GM12874 (cell line): ENCODE measurements at regions not wholly inside any gene's neighbourhood (a gene's known extent, or its start where the extent isn't known, plus 50 kb on each side); places are given as distances from the start of the nearest gene placed in this dataset.

ENCODE experiments used
- CTCF ChIP-seq: IDR thresholded peaks from 2 replicates; pipeline ENCODE4 v1.5.1; 2011; ENCODE audit warnings: low read depth, mild to moderate bottlenecking, control low read depth, low read length, moderate library complexity; ENCODE audit not compliant: insufficient read depth

- TF ChIP-seq CTCF = no peak
These were observed 693.7 kb downstream of the UQCRFS1 start for GRCh38 chr19:28519218-28519779.

DNA sequence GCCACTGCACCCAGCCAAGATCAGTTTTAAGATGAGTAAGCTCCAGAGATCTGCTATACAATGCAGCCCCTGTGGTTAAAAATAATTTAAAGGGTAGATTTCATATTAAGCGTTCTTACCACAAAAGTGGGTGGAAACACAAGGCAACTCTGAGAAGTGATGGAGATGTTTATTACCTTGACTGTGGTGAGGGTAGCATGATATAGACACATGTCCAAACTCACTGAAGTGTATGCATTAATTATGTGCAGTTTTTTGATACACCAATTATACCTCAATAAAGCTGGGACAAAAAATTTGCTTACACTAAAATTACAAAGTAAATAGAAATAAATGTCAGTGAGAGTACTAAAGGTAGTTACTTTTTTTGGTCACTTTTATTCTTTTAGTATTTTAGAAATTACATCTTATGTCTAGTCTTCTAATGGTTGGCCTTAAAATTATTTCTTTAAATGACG is 696.5 kb downstream of the UQCRFS1 start:
- no peak for TF ChIP-seq CTCF

- no peak for TF ChIP-seq CTCF
These were observed 698.8 kb downstream of the UQCRFS1 start for GRCh38 chr19:28514166-28514565.

- TF ChIP-seq CTCF = no peak
These were observed 701.3 kb downstream of the UQCRFS1 start for GRCh38 chr19:28511655-28512054.

DNA sequence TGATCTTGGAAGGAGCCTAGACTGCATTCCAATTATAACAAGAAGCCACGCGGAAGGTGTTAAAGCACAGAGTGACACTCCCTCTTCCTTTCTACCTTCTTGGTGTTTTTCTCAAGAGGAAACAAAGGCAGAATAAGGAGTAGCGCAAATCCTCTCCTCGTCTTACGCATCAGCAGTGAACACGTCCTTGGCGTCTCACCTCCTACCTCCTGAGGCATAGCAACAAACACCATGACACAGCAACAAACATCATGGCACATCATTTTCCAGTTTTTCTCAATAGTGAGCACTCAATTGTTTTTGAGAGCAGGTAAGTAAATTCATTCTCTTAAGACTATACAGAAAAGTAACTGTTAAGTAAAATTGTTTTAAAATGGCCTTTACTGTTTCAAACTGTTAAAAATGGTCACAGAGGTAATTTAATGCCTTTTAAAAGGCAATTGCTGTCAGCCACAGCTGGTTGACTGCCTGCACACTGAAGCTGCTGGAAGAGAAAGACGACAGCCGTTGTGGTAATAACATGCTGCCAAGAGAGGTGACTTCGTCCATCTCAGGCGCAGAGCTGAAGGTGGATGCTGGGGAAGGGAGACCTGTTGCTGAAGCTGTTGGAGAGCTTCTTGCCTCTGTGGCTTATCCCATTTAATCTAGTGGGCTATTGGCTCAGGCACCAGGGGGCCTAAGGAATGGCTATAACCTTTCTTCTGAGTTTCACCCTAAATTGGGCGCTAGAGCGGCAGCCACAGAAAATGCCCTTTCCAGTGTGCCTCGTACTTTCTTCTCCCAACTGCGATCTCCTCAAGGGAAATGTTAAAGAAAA is 703.7 kb downstream of the UQCRFS1 start:
- TF ChIP-seq CTCF = no peak

GRCh38 chr19:28508666-28509065 is 704.3 kb downstream of the UQCRFS1 start:
- no peak for TF ChIP-seq CTCF

GRCh38 chr19:28505933-28506332 is 707.0 kb downstream of the UQCRFS1 start:
- no peak for TF ChIP-seq CTCF
